ENCODE measurements at regions not wholly inside any gene's neighbourhood (a gene's known extent, or its start where the extent isn't known, plus 50 kb on each side); places are given as distances from the start of the nearest gene placed in this dataset.

GRCh38 chr18:71995904-71996465, 548.2 kb downstream of the CBLN2 start:
- 91 to 93% methylated on average over 1 of the region's 1 CpG for WGBS, 2 donors
- Histone ChIP-seq H3K4me3 (no peak overlapping the region), H3K27ac (no peak overlapping the region), H3K4me1 (no peaks in the 10 kb centered on the region), H3K9me3 (no peaks in the 10 kb centered on the region), H3K36me3 (no peaks in the 10 kb centered on the region), H3K27me3 (no peaks in the 10 kb centered on the region)
- intact Hi-C loops (cut with DNase I) = no loop called here
- no peak for DNase-seq
- TF ChIP-seq POLR2AphosphoS5 (IDR thresholded peaks at IDR 0.05) (no peak), POLR2A (IDR thresholded peaks at IDR 0.05) (no peak), CTCF (IDR thresholded peaks at IDR 0.05) (no peak), EP300 (IDR thresholded peaks at IDR 0.05) (no peak)

- Histone ChIP-seq H3K36me3 (no peaks in the 10 kb centered on the region), H3K27ac (no peak overlapping the region), H3K4me3 (no peak overlapping the region), H3K4me1 (no peaks in the 10 kb centered on the region), H3K9me3 (no peaks in the 10 kb centered on the region), H3K27me3 (no peaks in the 10 kb centered on the region)
- intact Hi-C loops (cut with DNase I) = no loop called here
- 62 to 71% methylated on average over 1 of the region's 1 CpG for WGBS, 2 donors
- TF ChIP-seq POLR2AphosphoS5 (IDR thresholded peaks at IDR 0.05) (no peak), POLR2A (IDR thresholded peaks at IDR 0.05) (no peak), EP300 (IDR thresholded peaks at IDR 0.05) (no peak), CTCF (IDR thresholded peaks at IDR 0.05) (no peak)
- DNase-seq = no peak
Observed at GRCh38 chr18:71994273-71994672, 549.9 kb downstream of the CBLN2 start.

GRCh38 chr18:71989616-71990015, 554.5 kb downstream of the CBLN2 start:
- no peaks in the 10 kb centered on the region for H3K36me3 ChIP-seq
- H3K27me3 ChIP-seq = no peaks in the 10 kb centered on the region
- no peak overlapping the region for H3K27ac ChIP-seq
- TF ChIP-seq POLR2AphosphoS5 (IDR thresholded peaks at IDR 0.05) (no peak), POLR2A (IDR thresholded peaks at IDR 0.05) (no peak), EP300 (IDR thresholded peaks at IDR 0.05) (no peak), CTCF (IDR thresholded peaks at IDR 0.05) (no peak)
- no peak overlapping the region for H3K4me3 ChIP-seq
- intact Hi-C loops (cut with DNase I) = no loop called here
- H3K4me1 ChIP-seq = no peaks in the 10 kb centered on the region
- peaks cover 0 to 2% (median 0%) of the 10 kb centered on the region in 4 donors for H3K9me3 ChIP-seq
- WGBS, 2 donors = 35 to 59% methylated on average over 1 of the region's 1 CpG
- DNase-seq = no peak

DNA sequence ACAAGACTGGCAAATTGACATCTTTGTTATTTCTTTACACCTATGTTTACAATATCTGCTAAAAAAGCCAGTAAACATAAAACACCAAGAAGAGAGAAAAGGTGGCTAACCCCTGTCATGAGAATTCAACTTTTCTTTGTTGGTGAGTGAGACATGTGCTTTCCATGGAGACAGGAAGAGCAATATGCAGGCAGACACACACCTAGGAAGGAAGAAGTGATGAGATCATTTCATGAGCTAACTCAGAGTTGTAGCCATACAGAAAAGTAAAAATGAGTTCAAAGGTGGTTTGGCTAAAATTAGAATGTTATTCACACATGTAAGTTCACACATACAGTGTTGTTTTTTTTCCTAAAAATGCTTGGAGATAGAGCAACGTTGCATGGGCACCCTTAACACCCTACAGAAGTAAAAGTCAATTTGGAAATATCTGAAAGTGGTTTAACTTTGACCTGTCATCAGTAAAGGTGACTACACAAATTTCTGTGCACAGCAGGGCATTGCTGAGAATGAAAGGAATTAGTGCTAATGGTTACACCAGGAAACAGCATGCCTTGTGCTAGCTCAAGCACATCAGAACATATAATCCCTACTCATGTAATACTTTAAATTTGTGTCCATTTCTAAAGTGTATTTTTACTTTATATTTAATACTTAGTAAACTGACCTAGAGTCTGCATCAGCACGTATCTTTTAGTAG, 557.6 kb downstream of the CBLN2 start:
- peaks cover 0 to 2% (median 0%) of the 10 kb centered on the region in 4 donors for H3K9me3 ChIP-seq
- no peaks in the 10 kb centered on the region for H3K36me3 ChIP-seq
- H3K4me1 ChIP-seq = no peaks in the 10 kb centered on the region
- no peaks in the 10 kb centered on the region for H3K27me3 ChIP-seq
- WGBS, 2 donors = 45 to 69% methylated on average over 2 of the region's 2 CpGs
- no peak for DNase-seq
- no peak for TF ChIP-seq EP300 (IDR thresholded peaks at IDR 0.05)
- TF ChIP-seq POLR2AphosphoS5 (IDR thresholded peaks at IDR 0.05) = no peak
- no peak for TF ChIP-seq POLR2A (IDR thresholded peaks at IDR 0.05)
- no peak overlapping the region for H3K27ac ChIP-seq
- no peak overlapping the region for H3K4me3 ChIP-seq
- intact Hi-C loops (cut with DNase I) = no loop called here

DNA sequence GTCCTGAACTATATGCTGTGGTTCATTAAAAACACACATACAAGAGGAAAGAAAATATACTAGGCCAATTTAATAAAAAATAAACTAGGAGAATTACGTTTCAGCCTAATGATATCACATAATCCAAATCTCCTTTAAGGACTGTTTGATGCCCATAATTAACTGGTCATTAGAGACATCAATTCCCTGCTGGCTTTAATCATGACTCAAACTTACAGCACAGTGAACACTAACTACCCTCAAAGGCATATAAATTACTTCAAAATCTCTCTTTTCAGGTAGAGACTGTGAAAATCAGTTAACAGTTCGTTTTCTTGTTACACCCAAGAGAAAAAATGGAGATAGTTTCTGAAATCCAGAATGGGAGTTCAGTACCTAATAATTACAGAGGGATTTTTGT, 567.4 kb downstream of the CBLN2 start:
- no peaks in the 10 kb centered on the region for H3K27me3 ChIP-seq
- H3K4me1 ChIP-seq = no peaks in the 10 kb centered on the region
- DNase-seq = no peak
- WGBS, 2 donors = 17 to 44% methylated on average over 2 of the region's 2 CpGs
- no peaks in the 10 kb centered on the region for H3K9me3 ChIP-seq
- no peak overlapping the region for H3K27ac ChIP-seq
- no peak overlapping the region for H3K4me3 ChIP-seq
- H3K36me3 ChIP-seq = no peaks in the 10 kb centered on the region
- intact Hi-C loops (cut with DNase I) = no loop called here
- no peak for TF ChIP-seq EP300 (IDR thresholded peaks at IDR 0.05)
- no peak for TF ChIP-seq POLR2AphosphoS5 (IDR thresholded peaks at IDR 0.05)
- no peak for TF ChIP-seq CTCF (IDR thresholded peaks at IDR 0.05)
- no peak for TF ChIP-seq POLR2A (IDR thresholded peaks at IDR 0.05)
